ENCODE measurements at regions not wholly inside any gene's neighbourhood (a gene's known extent, or its start where the extent isn't known, plus 50 kb on each side); places are given as distances from the start of the nearest gene placed in this dataset.

DNA sequence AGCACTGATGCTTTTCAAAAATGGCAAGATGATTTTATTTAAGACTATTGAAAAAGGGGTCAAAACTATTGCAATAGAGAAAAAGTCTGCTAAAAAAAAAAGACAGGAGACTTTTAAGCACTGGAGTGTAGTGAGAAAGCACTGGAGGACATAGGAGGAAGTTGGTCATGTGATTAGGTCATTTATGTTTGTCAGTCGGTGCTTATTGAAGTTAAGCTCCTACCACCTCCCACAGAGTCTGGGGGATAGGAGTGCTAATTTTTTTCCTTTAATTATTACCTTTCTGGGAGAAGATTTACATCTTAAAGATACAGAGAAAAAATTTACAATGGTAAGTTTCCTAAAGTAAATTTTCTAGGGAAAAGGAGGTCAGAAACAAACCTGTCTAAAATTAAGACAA lies 80.2 kb upstream of the TMEM229A start:
- TF ChIP-seq, protein P1, sequence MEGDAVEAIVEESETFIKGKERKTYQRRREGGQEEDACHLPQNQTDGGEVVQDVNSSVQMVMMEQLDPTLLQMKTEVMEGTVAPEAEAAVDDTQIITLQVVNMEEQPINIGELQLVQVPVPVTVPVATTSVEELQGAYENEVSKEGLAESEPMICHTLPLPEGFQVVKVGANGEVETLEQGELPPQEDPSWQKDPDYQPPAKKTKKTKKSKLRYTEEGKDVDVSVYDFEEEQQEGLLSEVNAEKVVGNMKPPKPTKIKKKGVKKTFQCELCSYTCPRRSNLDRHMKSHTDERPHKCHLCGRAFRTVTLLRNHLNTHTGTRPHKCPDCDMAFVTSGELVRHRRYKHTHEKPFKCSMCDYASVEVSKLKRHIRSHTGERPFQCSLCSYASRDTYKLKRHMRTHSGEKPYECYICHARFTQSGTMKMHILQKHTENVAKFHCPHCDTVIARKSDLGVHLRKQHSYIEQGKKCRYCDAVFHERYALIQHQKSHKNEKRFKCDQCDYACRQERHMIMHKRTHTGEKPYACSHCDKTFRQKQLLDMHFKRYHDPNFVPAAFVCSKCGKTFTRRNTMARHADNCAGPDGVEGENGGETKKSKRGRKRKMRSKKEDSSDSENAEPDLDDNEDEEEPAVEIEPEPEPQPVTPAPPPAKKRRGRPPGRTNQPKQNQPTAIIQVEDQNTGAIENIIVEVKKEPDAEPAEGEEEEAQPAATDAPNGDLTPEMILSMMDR (IDR thresholded peaks at IDR 0.05; ENCODE audit: insufficient read depth, low read length, poor library complexity, severe bottlenecking): no peak
- TF ChIP-seq EZH2phosphoT487 (conservative IDR thresholded peaks at IDR 0.05; ENCODE audit: low read length): no peak

All from SU-DHL-6 (cell line).